ENCODE measurements at regions not wholly inside any gene's neighbourhood (a gene's known extent, or its start where the extent isn't known, plus 50 kb on each side); places are given as distances from the start of the nearest gene placed in this dataset.
"Not testable (repeated sequence)": the region's sequence is repeated elsewhere in the genome, so short reads cannot be mapped to it uniquely, and the experiment has no call there.

DNA sequence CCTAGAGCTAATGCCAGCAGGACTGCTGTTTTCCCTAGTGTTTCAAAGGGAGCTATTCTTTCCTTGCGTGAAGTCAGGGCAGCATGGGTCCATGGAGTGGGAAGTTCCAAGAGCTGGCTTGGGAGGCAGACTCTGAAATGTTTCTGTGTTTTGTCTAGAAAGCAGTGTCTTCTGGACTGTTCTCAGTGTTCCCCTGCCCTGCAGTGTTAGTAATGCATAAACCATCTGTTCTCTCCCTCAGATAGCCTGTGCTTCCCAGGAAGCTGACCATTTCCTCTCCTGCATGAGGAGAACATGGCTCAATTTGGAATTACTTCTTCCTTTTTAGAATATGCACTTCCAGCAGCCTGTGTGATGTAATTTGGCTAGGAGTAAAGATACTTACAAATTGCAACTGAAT lies 116.7 kb upstream of the CXCL13 start:
- no peak overlapping the region for H3K27ac Mint-ChIP-seq
- peaks cover 11% of the 10 kb centered on the region for H3K27me3 Mint-ChIP-seq
- no peak overlapping the region for H3K4me3 Mint-ChIP-seq
- no peaks in the 10 kb centered on the region for H3K36me3 Mint-ChIP-seq
- no peaks in the 10 kb centered on the region for H3K4me1 Mint-ChIP-seq
- H3K9me3 Mint-ChIP-seq: no peaks in the 10 kb centered on the region

DNA sequence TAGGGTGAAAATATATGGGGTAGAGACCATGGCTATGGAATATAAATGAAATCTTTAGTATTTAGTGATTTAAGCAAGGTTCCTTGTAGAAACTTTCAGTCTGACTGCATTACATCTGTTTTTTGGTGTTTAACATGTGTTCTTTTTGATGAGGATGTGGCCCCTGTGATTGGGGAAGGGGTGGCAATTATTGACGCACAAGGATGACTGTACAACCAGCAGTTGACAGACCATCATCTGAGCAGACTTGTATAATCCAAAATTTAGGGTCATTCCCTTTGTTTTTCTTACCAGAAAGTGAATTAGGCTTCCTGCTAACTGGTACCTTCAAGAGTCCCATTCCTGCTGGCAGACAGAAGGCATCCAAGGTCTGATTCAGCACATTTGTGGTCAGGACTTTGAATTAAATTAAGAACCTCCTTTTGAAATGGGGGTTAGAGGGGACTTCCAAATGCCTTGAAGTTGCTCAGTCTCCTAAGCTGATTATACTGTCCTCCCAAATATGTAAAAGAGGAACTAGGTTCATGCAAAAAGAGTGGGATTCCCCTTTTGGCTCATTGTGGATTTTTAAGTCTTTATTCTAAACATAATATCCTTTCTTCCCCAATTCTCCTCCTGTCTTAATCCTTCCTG lies 112.4 kb upstream of the CXCL13 start:
- Mint-ChIP-seq H3K4me3 (no peak overlapping the region), H3K36me3 (no peaks in the 10 kb centered on the region)

DNA sequence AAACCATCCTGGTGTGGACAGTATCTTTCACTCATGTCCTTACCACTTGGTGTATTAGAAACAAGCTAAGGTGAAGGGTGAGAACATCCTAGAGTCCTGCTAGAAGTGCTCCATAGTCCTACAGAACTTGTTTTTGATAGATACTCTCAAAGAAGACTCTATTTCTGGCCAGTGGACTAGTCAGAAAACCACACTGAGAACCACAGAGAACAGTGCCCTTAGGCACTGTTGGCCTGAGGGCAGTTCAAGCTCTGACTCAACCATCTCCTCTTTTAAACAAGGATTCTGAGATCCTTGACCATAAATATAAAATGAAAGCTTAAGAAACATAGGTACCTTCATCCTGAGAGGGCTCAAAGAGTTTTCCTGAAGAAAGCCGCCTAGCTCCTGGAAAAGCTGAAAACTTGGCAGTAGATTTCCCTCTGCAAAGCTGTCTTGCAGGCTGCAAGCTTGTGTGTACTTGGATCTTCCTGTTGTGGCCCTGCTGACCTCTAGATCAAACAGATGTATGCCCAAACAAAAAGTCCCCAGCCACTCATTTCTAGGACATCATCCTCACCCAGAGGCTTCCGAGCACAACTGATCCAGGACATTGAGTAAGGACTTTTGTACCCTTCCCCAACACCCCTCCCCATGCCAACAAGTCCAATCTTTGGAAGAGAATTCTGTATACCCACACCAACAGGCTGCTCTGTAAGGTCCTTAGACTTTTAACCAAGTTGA lies 111.6 kb upstream of the CXCL13 start:
- Mint-ChIP-seq H3K27ac (no peak overlapping the region), H3K9me3 (no peaks in the 10 kb centered on the region), H3K4me3 (no peak overlapping the region), H3K36me3 (no peaks in the 10 kb centered on the region), H3K27me3 (peaks cover 14% of the 10 kb centered on the region), H3K4me1 (no peaks in the 10 kb centered on the region)

More for the DNA sequence above, 112.4 kb upstream of the CXCL13 start:
- no peaks in the 10 kb centered on the region for H3K9me3 Mint-ChIP-seq
- H3K27ac Mint-ChIP-seq: no peak overlapping the region
- H3K27me3 Mint-ChIP-seq: peaks cover 13% of the 10 kb centered on the region
- no peaks in the 10 kb centered on the region for H3K4me1 Mint-ChIP-seq

DNA sequence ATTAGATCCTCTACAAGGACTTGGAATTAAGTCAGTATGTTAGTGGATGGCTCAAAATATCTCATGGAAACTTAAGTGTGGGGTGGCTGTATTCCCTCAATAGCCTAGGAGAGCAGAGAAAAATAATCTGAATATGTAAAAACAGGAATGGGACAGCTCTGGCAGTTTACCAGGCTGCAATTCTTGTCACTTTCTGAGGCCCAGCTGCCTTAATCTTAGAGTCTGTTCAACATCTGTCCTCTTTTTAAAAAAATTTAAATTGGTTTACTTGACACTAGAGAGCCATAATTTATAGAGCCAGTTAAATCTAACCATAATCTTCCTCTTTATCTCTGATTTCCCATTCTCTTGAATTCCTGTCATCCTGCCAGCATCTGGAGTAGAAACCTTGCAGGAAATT lies 109.2 kb upstream of the CXCL13 start:
- Mint-ChIP-seq H3K36me3 (no peaks in the 10 kb centered on the region), H3K27ac (no peak overlapping the region), H3K9me3 (no peaks in the 10 kb centered on the region), H3K4me3 (no peak overlapping the region), H3K27me3 (peaks cover 11% of the 10 kb centered on the region), H3K4me1 (no peaks in the 10 kb centered on the region)

DNA sequence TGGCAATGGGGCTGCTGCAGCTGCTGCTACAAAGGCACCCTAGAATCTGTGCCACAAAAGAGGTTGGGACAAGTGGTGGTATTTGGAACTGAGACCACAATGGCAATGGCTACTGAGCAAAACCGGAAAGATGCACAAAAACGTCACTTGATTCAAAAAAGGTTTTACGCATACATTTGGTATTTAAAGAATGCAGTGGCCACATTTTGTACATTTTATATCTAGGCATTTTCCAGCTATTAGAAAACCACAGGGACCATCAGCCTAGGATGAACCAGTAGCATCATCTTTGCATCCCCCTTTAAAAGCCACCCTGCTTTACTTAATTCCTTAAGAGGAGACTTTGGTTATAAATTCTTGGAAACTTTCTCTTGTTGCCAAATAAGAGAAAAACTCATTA lies 104.8 kb upstream of the CXCL13 start:
- Mint-ChIP-seq H3K4me3 (no peak overlapping the region), H3K27ac (no peak overlapping the region), H3K9me3 (no peaks in the 10 kb centered on the region), H3K4me1 (no peaks in the 10 kb centered on the region), H3K36me3 (no peaks in the 10 kb centered on the region), H3K27me3 (peaks cover 5% of the 10 kb centered on the region)

DNA sequence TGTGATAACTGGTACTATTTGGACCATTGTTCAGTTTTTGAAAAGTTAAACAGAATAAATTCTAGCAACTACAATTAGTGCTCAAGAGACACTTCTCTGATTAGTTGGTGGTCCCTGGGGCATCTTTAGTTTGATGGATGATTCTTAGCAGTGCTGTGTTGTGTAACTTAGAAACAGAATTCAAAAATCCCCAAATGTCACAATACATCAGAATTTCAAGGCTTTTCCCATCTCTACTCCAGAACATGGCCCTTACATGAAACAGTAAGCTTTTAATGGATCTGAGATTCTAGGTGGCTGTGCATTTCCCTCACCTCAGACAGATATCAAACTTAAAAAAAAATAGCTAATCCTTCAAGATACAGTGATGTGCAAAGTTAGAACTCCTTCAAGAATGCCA lies 104.4 kb upstream of the CXCL13 start:
- Mint-ChIP-seq H3K4me3 (no peak overlapping the region), H3K27ac (no peak overlapping the region), H3K27me3 (peaks cover 3% of the 10 kb centered on the region), H3K9me3 (no peaks in the 10 kb centered on the region), H3K4me1 (no peaks in the 10 kb centered on the region), H3K36me3 (no peaks in the 10 kb centered on the region)

DNA sequence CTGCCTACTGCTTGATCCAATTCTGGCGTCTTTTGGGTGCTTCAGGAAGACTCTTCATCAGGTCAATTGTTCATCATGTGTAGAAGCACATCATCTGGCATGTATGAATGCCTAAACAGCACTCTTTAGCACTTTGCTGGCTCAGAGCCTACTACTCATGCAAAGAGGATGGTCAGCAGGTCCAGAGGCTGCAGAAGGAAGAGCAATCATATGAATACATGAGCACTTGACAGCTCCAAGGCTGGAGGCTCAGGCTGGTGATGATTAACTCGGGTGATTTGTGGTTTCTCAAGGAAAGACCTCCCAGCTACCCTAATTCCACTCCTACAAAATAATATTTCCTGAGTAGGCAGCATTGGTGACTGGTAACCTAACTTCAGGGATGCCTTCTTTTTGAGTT lies 103.8 kb upstream of the CXCL13 start:
- H3K9me3 Mint-ChIP-seq: no peaks in the 10 kb centered on the region
- H3K27ac Mint-ChIP-seq: no peak overlapping the region
- H3K27me3 Mint-ChIP-seq: peaks cover 3% of the 10 kb centered on the region
- no peak overlapping the region for H3K4me3 Mint-ChIP-seq
- no peaks in the 10 kb centered on the region for H3K36me3 Mint-ChIP-seq
- no peaks in the 10 kb centered on the region for H3K4me1 Mint-ChIP-seq

DNA sequence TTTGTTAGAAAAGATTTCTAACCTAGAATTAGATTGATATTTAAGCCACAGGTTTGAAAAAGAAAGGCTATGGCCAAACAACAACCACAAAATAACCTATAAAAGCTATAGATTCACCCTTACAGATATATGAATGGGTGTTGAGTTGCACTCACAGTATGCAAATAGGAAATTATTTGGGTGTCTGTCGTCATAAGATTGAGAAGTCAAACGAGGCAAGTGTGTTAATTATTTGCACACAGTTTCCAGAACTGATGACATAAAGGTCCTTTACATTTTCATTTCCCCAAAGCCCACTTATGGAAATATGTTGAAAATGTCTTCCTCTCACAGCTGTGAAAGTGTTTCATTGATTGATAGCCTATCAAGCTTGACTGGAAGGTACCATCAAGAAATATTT lies 101.2 kb upstream of the CXCL13 start:
- Mint-ChIP-seq H3K36me3 (no peaks in the 10 kb centered on the region), H3K27me3 (peaks cover 1% of the 10 kb centered on the region), H3K4me1 (no peaks in the 10 kb centered on the region), H3K27ac (no peak overlapping the region), H3K4me3 (no peak overlapping the region), H3K9me3 (no peaks in the 10 kb centered on the region)

DNA sequence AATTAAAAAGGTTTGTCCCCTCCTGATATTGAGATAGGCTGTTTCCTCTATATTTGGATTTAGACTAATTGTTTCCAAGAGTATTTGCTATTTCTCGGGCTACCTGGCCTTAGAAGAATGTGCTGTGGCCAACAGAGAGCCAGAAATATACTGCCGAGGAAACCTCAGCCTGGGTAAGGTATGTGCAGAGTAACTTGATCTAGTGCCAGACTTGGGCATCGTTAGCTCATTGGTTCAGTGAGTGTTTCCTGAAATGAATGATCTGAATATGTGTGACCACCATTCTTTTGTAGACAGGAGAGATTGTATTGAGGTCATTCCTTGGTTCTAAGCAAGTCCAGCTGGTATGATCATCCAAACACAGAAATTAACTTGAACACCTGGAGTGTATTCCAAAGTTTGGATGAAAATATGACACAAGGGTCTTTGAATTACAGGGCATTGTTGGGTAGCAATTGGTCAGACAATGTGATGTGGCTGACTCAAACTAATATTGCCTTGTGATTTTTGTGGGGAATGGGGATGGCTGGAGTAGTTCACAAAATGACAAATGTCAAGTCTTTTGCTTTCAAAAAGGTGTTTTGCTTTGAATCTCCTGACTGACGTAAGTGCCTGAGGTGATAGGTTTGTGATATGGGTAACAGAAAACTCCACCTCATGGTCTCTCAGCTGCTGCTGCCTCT lies 100.2 kb upstream of the CXCL13 start:
- Mint-ChIP-seq H3K27me3 (peaks cover 1% of the 10 kb centered on the region), H3K4me1 (no peaks in the 10 kb centered on the region), H3K27ac (no peak overlapping the region), H3K9me3 (no peaks in the 10 kb centered on the region), H3K36me3 (no peaks in the 10 kb centered on the region), H3K4me3 (no peak overlapping the region)

DNA sequence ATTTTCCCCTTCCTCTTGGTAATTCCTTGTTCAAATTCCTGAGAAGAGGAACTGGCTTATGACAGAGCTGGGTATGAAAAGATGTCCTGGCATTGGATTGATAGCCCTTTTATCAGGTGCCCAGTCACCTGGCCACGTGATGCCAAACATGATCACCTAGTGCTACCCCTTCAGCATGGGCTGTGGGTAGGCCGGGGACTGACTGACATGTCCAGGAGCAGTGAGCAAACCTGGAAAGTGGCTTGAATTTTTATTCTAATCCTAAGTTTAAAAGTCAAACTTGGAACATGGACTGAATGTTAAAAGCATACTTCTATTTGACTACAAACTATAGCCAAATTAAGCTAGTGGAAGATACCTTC lies 99.7 kb upstream of the CXCL13 start:
- H3K4me1 Mint-ChIP-seq: no peaks in the 10 kb centered on the region
- H3K4me3 Mint-ChIP-seq: no peak overlapping the region
- no peaks in the 10 kb centered on the region for H3K9me3 Mint-ChIP-seq
- peaks cover 1% of the 10 kb centered on the region for H3K27me3 Mint-ChIP-seq
- no peaks in the 10 kb centered on the region for H3K36me3 Mint-ChIP-seq
- H3K27ac Mint-ChIP-seq: no peak overlapping the region

DNA sequence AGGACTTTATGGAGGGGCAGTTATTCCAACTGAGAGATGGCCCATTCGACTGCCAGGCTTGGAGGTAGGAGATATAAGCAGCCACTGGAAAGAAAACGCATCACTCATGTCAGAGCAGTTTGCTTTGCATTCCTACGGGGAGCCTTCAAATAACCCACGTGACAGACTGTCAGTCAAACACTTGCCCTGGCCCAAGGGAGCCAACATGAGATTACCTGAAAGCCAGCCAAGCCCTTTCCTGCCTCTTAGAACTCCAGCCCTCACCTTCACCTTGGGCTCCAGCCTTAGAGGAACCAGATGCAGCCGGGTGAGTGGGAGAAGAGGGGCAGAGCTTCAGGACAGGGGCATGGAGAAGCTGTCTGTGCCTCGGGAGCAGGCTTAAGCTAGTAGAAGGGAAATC lies 95.3 kb upstream of the CXCL13 start:
- Mint-ChIP-seq H3K36me3 (no peaks in the 10 kb centered on the region), H3K4me3 (no peak overlapping the region), H3K27ac (no peak overlapping the region), H3K27me3 (no peaks in the 10 kb centered on the region), H3K9me3 (no peaks in the 10 kb centered on the region), H3K4me1 (no peaks in the 10 kb centered on the region)

DNA sequence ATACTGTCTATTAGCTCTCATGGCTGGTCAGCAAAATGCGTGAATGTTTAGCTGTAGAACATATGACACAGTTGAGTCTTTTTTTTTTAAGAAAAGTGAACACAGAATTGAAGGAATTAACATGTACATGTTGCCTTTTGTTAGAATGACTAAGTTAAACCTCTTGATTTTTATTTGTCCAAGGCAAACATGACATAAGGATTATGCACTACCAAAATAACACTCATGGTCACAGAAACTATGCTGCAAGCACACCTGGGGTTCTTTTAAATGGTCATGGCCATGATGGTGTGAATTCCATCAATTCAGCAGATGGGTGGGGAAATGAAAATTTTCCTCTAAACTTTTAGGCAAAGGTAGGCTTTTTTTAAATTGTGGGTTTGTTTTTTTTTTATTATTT lies 80.1 kb upstream of the CXCL13 start:
- H3K27ac Mint-ChIP-seq: no peak overlapping the region
- no peaks in the 10 kb centered on the region for H3K4me1 Mint-ChIP-seq
- H3K9me3 Mint-ChIP-seq: no peaks in the 10 kb centered on the region
- H3K4me3 Mint-ChIP-seq: no peak overlapping the region
- peaks cover 10% of the 10 kb centered on the region for H3K27me3 Mint-ChIP-seq
- H3K36me3 Mint-ChIP-seq: peaks cover 2% of the 10 kb centered on the region

DNA sequence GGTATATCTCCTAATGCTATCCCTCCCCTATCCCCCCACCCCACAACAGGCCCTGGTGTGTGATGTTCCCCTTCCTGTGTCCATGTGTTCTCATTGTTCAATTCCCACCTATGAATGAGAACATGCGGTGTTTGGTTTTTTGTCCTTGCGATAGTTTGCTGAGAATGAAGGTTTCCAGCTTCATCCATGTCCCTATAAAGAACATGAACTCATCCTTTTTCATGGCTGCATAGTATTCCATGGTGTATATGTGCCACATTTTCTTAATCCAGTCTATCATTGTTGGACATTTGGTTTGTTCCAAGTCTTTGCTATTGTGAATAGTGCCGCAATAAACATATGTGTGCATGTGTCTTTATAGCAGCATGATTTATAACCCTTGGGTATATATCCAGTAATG lies 77.7 kb upstream of the CXCL13 start:
- H3K9me3 Mint-ChIP-seq, H3K27ac Mint-ChIP-seq, H3K4me3 Mint-ChIP-seq, H3K36me3 Mint-ChIP-seq, H3K4me1 Mint-ChIP-seq: not testable (repeated sequence)
- H3K27me3 Mint-ChIP-seq: peaks cover 13% of the 10 kb centered on the region

DNA sequence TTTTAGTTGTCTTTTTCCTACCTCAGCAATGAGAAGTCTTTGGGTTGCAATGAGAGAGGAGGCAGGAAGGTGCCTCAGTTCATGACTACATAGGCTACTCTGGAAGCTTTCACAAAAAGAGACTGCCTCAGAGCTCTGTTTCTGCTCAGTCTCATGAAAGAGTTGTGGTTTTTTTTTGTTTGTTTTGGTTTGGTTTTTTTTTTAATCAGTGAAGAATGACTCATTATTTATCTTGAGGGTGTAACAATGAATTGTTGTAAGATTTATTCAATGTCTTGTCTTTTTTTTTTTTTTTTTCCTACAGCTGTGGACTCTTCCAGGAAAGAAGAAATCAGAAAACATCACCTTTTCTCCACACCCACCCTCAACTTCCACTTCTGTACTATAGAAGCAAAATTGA lies 67.5 kb upstream of the CXCL13 start:
- no peaks in the 10 kb centered on the region for H3K36me3 Mint-ChIP-seq
- no peak overlapping the region for H3K4me3 Mint-ChIP-seq
- H3K27me3 Mint-ChIP-seq: peaks cover 17% of the 10 kb centered on the region
- H3K9me3 Mint-ChIP-seq: peaks cover 15% of the 10 kb centered on the region
- H3K4me1 Mint-ChIP-seq: no peaks in the 10 kb centered on the region
- H3K27ac Mint-ChIP-seq: no peak overlapping the region

DNA sequence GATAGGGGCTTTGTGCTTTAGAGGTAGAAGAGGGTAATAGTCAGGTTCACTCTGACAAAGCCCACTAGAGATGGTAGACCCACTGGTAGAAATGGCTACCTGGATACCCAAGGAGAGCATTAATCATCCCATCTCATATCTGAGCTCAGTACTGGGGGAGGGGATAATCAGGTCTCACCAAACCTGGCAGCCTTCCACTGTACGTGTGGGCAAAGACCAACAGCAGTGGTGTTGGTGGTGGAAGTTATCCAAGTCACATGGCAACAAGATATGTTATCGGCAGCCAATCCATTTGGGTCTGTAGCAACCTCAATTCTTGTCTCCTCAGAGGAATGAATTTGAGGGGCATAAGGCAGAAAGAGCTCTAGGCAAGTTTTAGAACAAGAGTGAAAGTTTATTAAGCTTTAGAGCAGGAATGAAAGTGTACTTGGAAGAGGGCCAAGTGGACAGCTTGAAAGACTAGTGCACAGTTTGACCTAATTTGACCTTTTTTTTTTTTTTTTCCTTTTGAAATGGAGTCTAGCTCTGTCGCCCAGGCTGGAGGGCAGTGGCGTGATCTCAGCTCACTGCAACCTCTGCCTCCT lies 67.0 kb upstream of the CXCL13 start:
- Mint-ChIP-seq H3K27ac (no peak overlapping the region), H3K36me3 (no peaks in the 10 kb centered on the region), H3K9me3 (peaks cover 17% of the 10 kb centered on the region), H3K4me3 (no peak overlapping the region), H3K27me3 (peaks cover 19% of the 10 kb centered on the region), H3K4me1 (no peaks in the 10 kb centered on the region)
